Activated naive CD8-positive, alpha-beta T cell (primary cell): ENCODE measurements at regions not wholly inside any gene's neighbourhood (a gene's known extent, or its start where the extent isn't known, plus 50 kb on each side); places are given as distances from the start of the nearest gene placed in this dataset.

Experiments
- H3K27ac Mint-ChIP-seq: one replicate; pipeline ENCODE4 v1.8.0; 2021; ENCODE audit warnings: mixed read lengths
- H3K27me3 Mint-ChIP-seq: one replicate; pipeline ENCODE4 v1.8.0; 2021; ENCODE audit warnings: mixed read lengths
- H3K36me3 Mint-ChIP-seq: one replicate; pipeline ENCODE4 v1.8.0; 2021; ENCODE audit warnings: mixed read lengths
- H3K4me1 Mint-ChIP-seq: one replicate; pipeline ENCODE4 v1.8.0; 2021; ENCODE audit warnings: low read depth, mixed read lengths
- H3K4me3 Mint-ChIP-seq: one replicate; pipeline ENCODE4 v1.8.0; 2021; ENCODE audit warnings: mild to moderate bottlenecking, mixed read lengths
- H3K9me3 Mint-ChIP-seq: one replicate; pipeline ENCODE4 v1.8.0; 2021; ENCODE audit warnings: low read depth, mixed read lengths

DNA sequence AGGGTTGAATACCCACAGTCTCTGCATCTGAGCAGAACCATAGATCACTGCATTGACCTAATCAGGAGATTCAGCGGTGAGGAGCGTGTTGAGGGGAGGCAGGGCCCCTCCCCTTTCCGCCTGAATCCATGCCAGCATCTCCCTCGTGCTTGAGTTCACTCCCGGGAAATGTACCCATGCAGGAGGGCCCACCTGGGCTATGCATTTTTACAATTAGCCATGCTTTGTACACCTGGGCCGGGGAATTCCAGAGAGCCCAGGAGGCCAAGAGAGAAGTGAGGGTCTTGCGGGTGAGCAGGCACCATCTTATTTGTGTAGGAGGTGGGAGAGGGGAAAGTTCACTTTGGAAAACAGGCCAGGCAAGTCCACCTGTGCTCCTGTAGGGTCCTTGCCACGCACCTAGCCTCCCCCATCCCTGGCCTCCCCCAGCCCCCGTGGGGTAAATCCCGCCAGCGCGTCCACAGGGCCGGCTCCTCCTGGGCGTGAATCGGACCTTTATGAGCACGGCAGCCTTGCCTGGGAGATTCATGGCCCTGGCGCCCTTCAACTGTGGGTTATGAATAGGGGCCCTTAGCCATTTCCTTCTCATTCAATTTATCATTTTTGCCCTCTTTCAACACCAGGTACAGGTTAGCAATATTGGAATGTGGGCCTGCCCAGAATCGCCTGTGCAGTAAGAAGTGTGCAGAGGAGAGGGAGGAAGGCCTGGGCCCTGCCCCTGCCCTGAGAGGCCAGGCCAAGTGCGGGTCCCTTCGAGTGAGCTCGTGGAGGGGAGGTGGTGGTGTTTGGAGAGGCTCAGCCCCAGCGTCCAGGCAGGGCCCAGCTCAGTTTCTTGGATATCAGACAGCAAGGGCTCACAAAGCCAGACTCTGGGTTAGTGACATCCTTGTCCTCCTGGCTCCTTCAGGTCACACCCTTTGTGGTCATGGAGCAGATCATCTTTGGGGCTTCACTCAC, 84.4 kb upstream of the ACTRT2 start:
- H3K4me1 Mint-ChIP-seq: no peaks in the 10 kb centered on the region
- no peak overlapping the region for H3K4me3 Mint-ChIP-seq
- no peak overlapping the region for H3K27ac Mint-ChIP-seq
- no peaks in the 10 kb centered on the region for H3K27me3 Mint-ChIP-seq
- H3K9me3 Mint-ChIP-seq: peaks cover 4% of the 10 kb centered on the region
- H3K36me3 Mint-ChIP-seq: no peaks in the 10 kb centered on the region

DNA sequence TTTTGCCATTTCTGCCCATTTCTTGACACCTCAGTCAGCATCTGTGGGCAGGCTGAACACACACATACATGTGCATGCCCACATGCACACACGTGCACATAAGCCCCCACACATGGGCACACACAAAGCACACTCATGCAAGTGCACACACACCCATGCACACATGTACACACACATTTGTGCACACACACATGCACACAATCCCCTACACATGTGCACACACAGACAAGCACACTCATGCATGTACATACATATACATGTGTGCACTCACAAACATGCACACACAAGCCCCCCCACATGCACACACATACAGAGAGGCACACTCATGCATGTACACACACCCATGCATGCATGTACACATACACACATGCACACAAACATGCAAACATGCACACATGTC, 83.5 kb upstream of the ACTRT2 start:
- Mint-ChIP-seq H3K4me1 (no peaks in the 10 kb centered on the region), H3K27ac (no peak overlapping the region), H3K9me3 (peaks cover 4% of the 10 kb centered on the region), H3K4me3 (no peak overlapping the region), H3K27me3 (no peaks in the 10 kb centered on the region), H3K36me3 (no peaks in the 10 kb centered on the region)

DNA sequence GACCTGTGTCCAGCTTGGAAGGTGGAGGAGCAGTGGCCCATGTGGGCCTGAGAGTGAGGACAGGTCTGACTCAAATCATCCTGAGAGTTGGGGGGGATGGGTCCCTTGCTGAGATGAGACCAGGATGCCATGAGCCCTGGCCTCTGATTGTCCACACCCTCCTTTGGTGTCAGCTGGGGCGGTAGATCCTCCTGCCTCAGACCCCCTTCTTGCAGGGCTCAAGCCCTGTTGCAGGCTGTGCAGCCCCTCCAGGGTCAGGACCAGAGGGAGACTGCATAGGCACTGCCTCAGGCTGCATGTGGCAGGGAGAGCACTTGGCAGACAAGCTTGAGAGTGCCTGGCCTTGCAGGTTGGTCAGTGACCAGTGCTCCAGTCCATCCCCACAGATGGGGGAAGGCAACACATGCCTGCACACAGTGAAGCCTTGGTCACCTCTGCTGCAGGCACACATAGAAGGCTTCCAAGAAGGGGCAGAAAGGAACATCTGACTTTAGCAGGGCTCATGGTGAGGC, 82.2 kb upstream of the ACTRT2 start:
- Mint-ChIP-seq H3K36me3 (no peaks in the 10 kb centered on the region), H3K9me3 (peaks cover 4% of the 10 kb centered on the region), H3K27me3 (no peaks in the 10 kb centered on the region), H3K4me3 (no peak overlapping the region), H3K27ac (no peak overlapping the region), H3K4me1 (no peaks in the 10 kb centered on the region)

DNA sequence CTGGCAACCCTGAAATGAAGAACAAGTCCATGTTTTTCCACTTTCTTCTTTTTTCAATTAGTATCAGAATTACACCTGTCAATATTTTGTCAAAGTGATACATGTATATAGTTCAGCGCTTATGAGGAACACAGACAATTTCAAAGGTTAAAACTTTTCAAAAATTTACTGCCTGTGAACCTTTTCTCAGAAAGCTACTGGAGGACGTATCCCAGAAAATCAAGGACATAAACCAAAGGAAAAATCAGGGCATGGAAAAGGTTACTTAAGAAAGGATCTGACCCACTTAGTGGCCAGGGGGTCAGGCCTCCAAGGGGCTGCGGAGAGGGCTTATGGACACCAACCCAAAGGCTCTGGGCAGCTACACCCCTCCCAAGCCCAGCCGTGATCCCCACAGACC, 81.1 kb upstream of the ACTRT2 start:
- Mint-ChIP-seq H3K27ac (no peak overlapping the region), H3K36me3 (no peaks in the 10 kb centered on the region), H3K4me3 (no peak overlapping the region)

DNA sequence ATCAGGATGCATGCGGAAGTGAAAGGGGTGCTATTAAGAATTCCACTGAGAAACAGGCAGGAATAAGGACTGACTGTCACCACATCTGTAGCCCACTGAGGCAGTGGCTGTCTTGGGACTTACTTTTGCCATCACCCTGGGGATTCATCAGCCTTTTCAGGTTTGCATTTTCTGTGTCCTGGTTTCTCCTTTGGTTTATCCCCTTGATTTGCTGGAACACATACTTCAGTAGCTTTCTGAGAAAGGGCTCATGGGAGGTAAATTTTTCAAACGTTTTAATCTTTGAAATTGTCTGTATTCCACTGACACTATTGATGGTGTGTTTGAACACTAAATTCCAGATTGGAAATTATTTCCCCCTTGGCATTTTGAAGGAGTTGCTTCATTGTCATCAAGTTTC, 80.2 kb upstream of the ACTRT2 start:
- H3K9me3 Mint-ChIP-seq: peaks cover 4% of the 10 kb centered on the region
- no peaks in the 10 kb centered on the region for H3K27me3 Mint-ChIP-seq
- H3K27ac Mint-ChIP-seq: no peak overlapping the region
- no peaks in the 10 kb centered on the region for H3K36me3 Mint-ChIP-seq
- H3K4me3 Mint-ChIP-seq: no peak overlapping the region
- H3K4me1 Mint-ChIP-seq: no peaks in the 10 kb centered on the region

More for the DNA sequence above, 81.1 kb upstream of the ACTRT2 start:
- H3K27me3 Mint-ChIP-seq: no peaks in the 10 kb centered on the region
- peaks cover 4% of the 10 kb centered on the region for H3K9me3 Mint-ChIP-seq
- H3K4me1 Mint-ChIP-seq: no peaks in the 10 kb centered on the region

DNA sequence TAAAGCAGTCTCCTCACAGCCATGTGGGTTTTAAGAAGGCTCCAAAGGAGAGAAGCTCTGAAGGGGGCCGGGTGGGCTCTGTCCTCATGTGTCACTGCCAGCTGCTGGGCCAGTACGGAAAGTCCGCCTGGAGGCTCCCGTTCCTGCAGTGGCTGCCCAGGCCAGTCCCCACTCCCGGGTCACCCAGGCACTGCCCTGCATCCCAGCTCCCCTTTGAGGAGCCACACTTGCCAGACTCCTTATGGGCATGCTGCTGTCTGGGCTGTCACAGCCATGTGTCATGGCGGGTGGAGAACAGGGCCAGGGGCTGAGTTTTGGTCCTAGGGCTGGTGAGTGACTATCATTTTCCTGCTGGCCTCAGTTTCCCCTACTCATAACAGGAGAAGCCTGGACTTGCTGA, 79.4 kb upstream of the ACTRT2 start:
- no peak overlapping the region for H3K4me3 Mint-ChIP-seq
- peaks cover 4% of the 10 kb centered on the region for H3K9me3 Mint-ChIP-seq
- no peaks in the 10 kb centered on the region for H3K4me1 Mint-ChIP-seq

DNA sequence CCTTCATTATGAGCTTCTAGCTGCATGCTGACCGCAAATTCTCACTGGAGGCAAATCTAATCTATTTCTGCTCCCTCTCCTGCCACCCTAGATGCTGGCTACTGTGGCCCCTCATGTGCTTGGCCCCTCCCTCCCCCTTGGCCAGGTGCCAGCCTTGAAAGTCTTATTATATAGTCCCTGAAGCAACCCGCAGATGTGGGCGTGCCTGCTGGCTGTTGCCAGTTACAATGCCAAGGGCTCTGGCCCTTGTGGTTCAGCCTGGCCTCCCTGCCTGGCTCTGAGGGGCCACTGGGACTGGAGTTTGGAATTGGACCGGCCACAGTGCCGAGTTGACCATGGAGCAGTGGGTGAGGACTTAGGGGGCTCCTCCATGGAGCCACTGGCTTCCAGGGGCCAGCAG, 78.9 kb upstream of the ACTRT2 start:
- Mint-ChIP-seq H3K27ac (no peak overlapping the region), H3K4me1 (no peaks in the 10 kb centered on the region), H3K4me3 (no peak overlapping the region), H3K9me3 (peaks cover 4% of the 10 kb centered on the region), H3K27me3 (peaks cover 1% of the 10 kb centered on the region), H3K36me3 (no peaks in the 10 kb centered on the region)

More for the DNA sequence above, 79.4 kb upstream of the ACTRT2 start:
- H3K27ac Mint-ChIP-seq: no peak overlapping the region
- H3K36me3 Mint-ChIP-seq: no peaks in the 10 kb centered on the region
- H3K27me3 Mint-ChIP-seq: peaks cover 1% of the 10 kb centered on the region

DNA sequence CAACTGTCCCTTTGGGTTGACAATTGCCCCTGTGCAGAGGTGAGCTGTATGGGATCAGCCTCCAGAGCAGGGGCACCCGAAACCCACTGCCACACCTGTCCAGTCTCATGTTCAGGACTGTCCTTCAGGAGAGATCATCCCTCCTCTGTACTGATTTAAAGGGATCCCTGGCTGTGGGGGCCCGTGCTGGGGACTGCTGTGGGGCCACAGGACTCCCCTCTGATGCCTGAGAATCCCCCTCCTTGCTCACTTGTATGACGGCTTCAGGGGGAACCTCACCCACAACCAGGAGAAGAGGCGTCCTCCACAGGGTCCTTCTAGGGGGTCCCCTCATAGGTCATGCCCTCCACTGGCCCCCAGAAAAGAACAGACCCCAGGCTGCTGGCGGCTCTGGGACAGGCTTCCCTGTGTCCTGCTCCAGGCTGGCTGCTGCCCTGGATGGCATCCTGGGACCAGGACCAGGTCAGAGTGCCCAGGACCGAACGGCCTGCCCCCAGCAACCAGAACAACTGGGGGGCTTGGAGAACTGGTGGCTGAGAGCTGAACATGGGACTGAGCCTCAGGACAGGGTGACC, 77.5 kb upstream of the ACTRT2 start:
- H3K9me3 Mint-ChIP-seq: peaks cover 4% of the 10 kb centered on the region
- H3K27ac Mint-ChIP-seq: no peak overlapping the region
- no peak overlapping the region for H3K4me3 Mint-ChIP-seq
- peaks cover 1% of the 10 kb centered on the region for H3K27me3 Mint-ChIP-seq
- no peaks in the 10 kb centered on the region for H3K4me1 Mint-ChIP-seq
- H3K36me3 Mint-ChIP-seq: no peaks in the 10 kb centered on the region

DNA sequence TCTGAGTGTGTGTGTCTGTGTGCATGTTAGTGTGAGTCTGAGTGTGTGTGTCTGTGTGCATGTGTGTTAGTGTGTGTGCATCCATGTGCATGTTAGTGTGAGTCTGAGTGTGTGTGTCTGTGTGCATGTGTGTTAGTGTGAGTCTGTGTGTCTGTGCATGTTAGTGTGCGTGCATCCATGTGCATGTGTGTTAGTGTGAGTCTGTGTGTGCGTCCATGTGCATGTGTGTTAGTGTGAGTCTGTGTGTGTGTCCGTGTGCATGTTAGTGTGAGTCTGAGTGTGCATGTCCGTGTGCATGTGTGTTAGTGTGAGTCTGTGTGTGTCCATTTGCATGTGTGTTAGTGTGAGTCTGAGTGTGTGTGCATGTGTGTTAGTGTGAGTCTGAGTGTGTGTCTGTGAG, 76.6 kb upstream of the ACTRT2 start:
- H3K27me3 Mint-ChIP-seq: peaks cover 1% of the 10 kb centered on the region
- no peaks in the 10 kb centered on the region for H3K36me3 Mint-ChIP-seq
- H3K9me3 Mint-ChIP-seq: peaks cover 4% of the 10 kb centered on the region
- no peaks in the 10 kb centered on the region for H3K4me1 Mint-ChIP-seq
- no peak overlapping the region for H3K27ac Mint-ChIP-seq
- no peak overlapping the region for H3K4me3 Mint-ChIP-seq

DNA sequence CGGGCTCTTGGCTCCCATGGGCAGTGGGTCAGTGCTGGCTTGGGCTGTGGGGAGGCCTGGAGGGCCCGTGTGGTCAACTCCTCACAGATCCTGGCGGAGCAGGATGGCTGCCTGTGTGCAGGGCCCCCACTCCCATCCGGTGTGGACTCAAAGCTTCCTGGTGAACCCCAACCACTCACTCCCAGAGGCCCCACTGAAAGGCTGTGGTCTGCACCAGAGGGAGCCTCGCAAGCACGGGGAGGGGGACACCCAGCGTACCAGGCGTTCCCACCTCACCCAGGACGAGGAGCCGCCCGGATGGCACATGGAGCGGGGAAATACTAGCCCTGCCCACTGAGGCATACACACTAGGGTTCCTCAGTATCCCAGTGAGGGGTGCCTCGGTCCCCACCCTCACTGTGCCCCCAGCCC, 75.4 kb upstream of the ACTRT2 start:
- Mint-ChIP-seq H3K27me3 (peaks cover 3% of the 10 kb centered on the region), H3K4me1 (no peaks in the 10 kb centered on the region), H3K9me3 (peaks cover 2% of the 10 kb centered on the region), H3K27ac (no peak overlapping the region), H3K36me3 (no peaks in the 10 kb centered on the region), H3K4me3 (no peak overlapping the region)

DNA sequence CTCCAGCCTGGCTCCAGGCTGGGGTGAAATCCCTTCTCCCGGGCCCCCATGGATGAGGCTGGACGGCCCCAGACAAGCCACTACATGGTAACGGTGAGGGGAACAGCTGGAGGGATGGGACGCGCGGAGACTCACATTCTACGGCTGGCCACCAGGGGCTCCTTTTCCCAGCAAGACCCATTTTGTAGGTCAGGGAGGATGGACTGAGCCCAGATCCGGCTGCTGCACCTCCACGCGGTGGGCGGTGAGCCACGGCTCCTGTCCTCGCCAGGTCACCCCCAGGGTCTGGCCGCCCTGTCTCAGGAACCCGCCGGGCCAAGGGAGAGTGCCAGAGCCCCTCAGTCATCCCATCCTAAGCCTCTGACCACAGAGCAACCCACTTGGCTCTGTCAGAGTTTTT, 75.0 kb upstream of the ACTRT2 start:
- Mint-ChIP-seq H3K4me1 (no peaks in the 10 kb centered on the region), H3K4me3 (no peak overlapping the region), H3K36me3 (no peaks in the 10 kb centered on the region), H3K27ac (no peak overlapping the region), H3K27me3 (peaks cover 3% of the 10 kb centered on the region), H3K9me3 (no peaks in the 10 kb centered on the region)

DNA sequence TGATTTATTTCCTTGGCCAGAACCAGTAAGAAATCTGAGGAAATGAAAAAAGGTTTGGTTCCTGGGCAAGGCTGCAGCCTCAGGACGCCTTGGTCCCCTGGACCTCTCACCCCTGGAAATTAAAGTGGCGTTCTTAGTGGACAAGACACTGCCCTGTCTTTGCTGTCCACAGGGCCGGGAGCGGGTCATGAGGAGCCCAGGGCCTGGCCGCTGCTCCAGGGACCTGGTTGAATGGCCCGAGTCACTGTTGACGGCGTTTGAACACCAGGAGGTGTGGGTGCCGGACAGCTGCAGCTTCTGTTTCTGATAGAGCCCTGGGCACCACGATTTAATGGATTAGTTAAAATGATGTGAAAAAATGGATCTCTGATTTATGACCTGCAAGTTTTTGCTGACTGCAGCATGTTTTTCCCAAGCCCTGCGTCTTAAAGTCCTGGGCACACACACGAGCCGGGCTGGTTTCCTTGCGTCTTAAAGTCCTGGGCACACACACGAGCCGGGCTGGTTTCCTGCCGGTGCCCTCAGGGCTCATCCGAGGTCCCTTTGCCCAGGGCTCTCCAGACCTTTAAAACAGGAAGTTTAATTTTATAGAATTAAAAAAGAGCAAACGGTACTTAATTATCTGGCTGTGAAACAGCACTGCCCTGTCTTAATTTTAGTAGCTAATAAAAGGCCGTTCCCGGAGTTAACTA, 74.1 kb upstream of the ACTRT2 start:
- Mint-ChIP-seq H3K4me3 (no peak overlapping the region), H3K9me3 (no peaks in the 10 kb centered on the region), H3K4me1 (no peaks in the 10 kb centered on the region), H3K27me3 (peaks cover 5% of the 10 kb centered on the region), H3K27ac (no peak overlapping the region), H3K36me3 (no peaks in the 10 kb centered on the region)

DNA sequence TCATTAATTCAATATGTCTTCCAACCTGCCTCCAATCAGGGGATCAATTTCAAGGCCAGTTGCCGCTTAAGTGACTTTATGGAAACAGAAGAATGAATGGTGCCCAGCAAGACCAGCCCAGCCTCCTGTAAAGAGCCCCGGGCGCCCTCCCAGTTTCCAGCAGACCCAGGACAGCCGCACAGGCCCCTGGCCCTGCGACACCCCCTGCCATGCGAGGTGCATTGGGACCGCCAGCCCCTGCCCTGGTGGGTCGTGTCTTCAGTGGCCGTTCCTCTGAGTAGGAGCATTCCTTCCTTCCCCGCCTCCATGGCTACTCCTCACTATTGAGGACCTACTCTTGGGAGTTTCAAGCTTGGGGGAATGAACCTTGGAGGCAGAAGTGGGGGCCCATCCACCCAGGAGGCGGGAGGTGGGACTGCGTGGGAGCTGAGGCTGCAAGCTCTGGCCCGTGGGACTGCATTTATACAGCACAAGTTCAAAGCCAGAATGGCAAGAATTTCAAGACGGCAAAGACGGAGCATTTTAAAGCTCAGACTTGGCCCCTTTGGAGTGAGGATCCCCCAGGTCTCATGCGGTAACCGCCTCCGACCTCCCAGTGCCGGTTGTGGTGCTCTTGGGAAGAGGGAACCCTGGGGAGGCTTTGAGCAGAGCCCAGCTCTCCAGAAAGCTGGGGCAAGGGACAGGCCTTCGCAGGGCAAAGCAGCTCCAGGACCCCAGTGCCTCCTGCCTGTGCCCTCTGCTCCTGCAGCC, 73.1 kb upstream of the ACTRT2 start:
- Mint-ChIP-seq H3K4me1 (no peaks in the 10 kb centered on the region), H3K27me3 (peaks cover 5% of the 10 kb centered on the region), H3K27ac (no peak overlapping the region), H3K9me3 (peaks cover 3% of the 10 kb centered on the region), H3K36me3 (peaks cover 2% of the 10 kb centered on the region), H3K4me3 (no peak overlapping the region)

DNA sequence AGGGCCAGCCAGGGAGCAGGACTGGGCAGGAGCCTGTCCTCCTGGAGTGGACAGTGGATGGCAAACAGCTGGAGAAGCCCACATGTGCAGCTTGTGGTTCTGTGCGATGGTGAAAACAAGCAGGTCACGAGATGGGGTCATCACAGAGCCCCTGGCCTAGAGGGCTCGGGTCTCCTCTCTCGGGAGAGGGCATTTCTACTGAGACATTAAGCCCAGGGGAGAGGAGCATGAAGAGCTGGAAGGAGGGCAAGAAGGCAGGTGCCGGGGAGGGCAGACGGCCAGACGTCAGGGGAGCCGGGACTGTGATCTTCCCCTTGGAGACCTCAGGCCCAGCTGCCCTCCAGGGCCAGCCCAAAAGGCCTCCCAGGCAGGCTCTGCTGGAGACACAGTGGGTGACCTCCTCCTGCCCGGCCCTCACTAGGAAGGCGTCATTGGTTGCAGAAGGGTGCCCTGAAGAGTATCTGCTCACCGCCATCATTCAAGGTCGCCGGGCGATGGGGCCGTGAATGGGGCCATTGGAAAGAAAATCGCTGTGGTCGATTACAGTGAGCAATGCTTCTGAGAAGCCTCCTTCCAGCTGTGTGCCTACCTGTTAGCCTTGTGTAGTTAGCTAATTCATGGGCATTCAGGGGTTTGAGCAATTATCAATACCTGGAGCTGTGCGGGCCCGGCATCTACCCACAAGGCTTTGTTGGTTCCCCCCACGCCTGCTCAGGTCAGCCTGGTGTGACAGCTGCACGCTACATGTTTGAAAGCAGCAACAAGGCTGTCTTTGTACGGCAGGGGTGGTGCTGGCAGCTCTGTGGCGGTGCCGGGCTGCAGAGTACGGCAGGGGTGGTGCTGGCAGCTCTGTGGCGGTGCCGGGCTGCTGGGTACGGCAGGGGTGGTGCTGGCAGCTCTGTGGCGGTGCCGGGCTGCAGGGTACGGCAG, 72.3 kb upstream of the ACTRT2 start:
- H3K27me3 Mint-ChIP-seq: peaks cover 5% of the 10 kb centered on the region

More for the DNA sequence above, 72.3 kb upstream of the ACTRT2 start:
- Mint-ChIP-seq H3K9me3 (peaks cover 10% of the 10 kb centered on the region), H3K36me3 (peaks cover 3% of the 10 kb centered on the region), H3K4me3 (no peak overlapping the region), H3K27ac (no peak overlapping the region), H3K4me1 (no peaks in the 10 kb centered on the region)
